H1 (cell line): ENCODE measurements at regions not wholly inside any gene's neighbourhood (a gene's known extent, or its start where the extent isn't known, plus 50 kb on each side); places are given as distances from the start of the nearest gene placed in this dataset.

Experiments
- CTCF ChIA-PET: fragments of 300-600 bp; sonication (Branson Sonifier 250); formaldehyde crosslinking; loops from one replicate; lab custom pipeline; 2021; ENCODE audit not compliant: partially characterized antibody; lab: Charles Lee
- POLR2A ChIA-PET: fragments of 300-600 bp; sonication (Branson Sonifier 250); formaldehyde crosslinking; loops from one replicate; lab custom pipeline; 2021; ENCODE audit warnings: inconsistent platforms; ENCODE audit not compliant: partially characterized antibody; lab: Charles Lee
- DNase-seq, 2 experiments: peaks; one replicate each; pipeline versions ENCODE4 v3.0.0 to v3.0.0-alpha.2; 2010 to 2022; ENCODE audit warnings: low spot score in 2 of 2, low read depth in 1 of 2, mixed read lengths in 1 of 2
- FAIRE-seq: peaks from 2 replicates; lab custom pipeline; 2011; peaks lifted over from hg19 to GRCh38; lab: Jason Lieb, UNC
- H2AFZ ChIP-seq: 2 replicates; pipeline ENCODE4 v1.8.1; 2012; ENCODE audit warnings: low read length, inconsistent platforms
- H2AK5ac ChIP-seq: 2 replicates; pipeline ENCODE4 v1.6.1; 2013; ENCODE audit warnings: low read depth, low read length
- H2BK120ac ChIP-seq: replicated peaks from 2 replicates; pipeline ENCODE3; 2013; ENCODE audit warnings: low read depth, low read length, inconsistent platforms
- H2BK12ac ChIP-seq: 2 replicates; pipeline ENCODE4 v1.6.1; 2013; ENCODE audit warnings: low read depth, low read length
- H2BK15ac ChIP-seq: 2 replicates; pipeline ENCODE4 v1.6.1; 2013; ENCODE audit warnings: low read length
- H2BK20ac ChIP-seq: 2 replicates; pipeline ENCODE4 v1.6.1; 2013; ENCODE audit warnings: low read length
- H2BK5ac ChIP-seq: 2 replicates; pipeline ENCODE4 v1.6.1; 2013; ENCODE audit warnings: low read depth, low read length
- H3K14ac ChIP-seq: 2 replicates; pipeline ENCODE4 v1.6.1; 2013; ENCODE audit warnings: inconsistent platforms; ENCODE audit not compliant: insufficient read length
- H3K18ac ChIP-seq: 2 replicates; pipeline ENCODE4 v1.6.1; 2013; ENCODE audit warnings: low read length; ENCODE audit errors: extremely low read depth
- H3K23ac ChIP-seq: 2 replicates; pipeline ENCODE4 v1.6.1; 2013; ENCODE audit warnings: inconsistent platforms; ENCODE audit not compliant: insufficient read length
- H3K23me2 ChIP-seq: 2 replicates; pipeline ENCODE4 v1.6.1; 2013; ENCODE audit warnings: low read depth, low read length
- H3K27ac ChIP-seq: 2 replicates; pipeline ENCODE4 v1.6.1; 2011; ENCODE audit warnings: low read depth, low read length, inconsistent platforms
- H3K27me3 ChIP-seq, 4 experiments: replicated peaks in 1 of 4; 1 replicate in 1 of 4; 2 replicates in 3 of 4; pipeline versions ENCODE4 v1.6.1 to v1.8.1; 2011 to 2013; ENCODE audit warnings: low read length in 3 of 4, mild to moderate bottlenecking in 3 of 4, inconsistent platforms in 2 of 4, mixed read lengths in 2 of 4, moderate library complexity in 1 of 4; ENCODE audit not compliant: control insufficient read depth in 3 of 4, insufficient read depth in 3 of 4; ENCODE audit errors: extremely low read depth in 1 of 4
- H3K36me3 ChIP-seq, 4 experiments: 2 replicates each; pipeline versions ENCODE4 v1.6.1 to v1.8.1; 2011 to 2013; ENCODE audit warnings: mild to moderate bottlenecking in 4 of 4, low read length in 3 of 4, moderate library complexity in 2 of 4, control low read depth in 1 of 4, inconsistent platforms in 1 of 4; ENCODE audit not compliant: insufficient read depth in 4 of 4, control insufficient read depth in 2 of 4
- H3K4ac ChIP-seq: replicated peaks from 2 replicates; pipeline ENCODE3; 2013; ENCODE audit warnings: low read length, low read depth, mixed read lengths, inconsistent platforms; ENCODE audit not compliant: insufficient read length
- H3K4me1 ChIP-seq, 4 experiments: replicated peaks in 1 of 4; 1 replicate in 1 of 4; 2 replicates in 3 of 4; pipeline versions ENCODE4 v1.6.1 to v1.8.1; 2011 to 2013; ENCODE audit warnings: low read length in 3 of 4, inconsistent platforms in 2 of 4, mixed read lengths in 1 of 4; ENCODE audit not compliant: insufficient read depth in 4 of 4, control insufficient read depth in 3 of 4
- H3K4me2 ChIP-seq, 2 experiments: 2 replicates each; pipeline versions ENCODE4 v1.6.1 to v1.8.1; 2011 to 2013; ENCODE audit warnings: low read depth in 2 of 2, low read length in 2 of 2, control low read depth in 1 of 2, inconsistent platforms in 1 of 2, mild to moderate bottlenecking in 1 of 2; ENCODE audit not compliant: insufficient read depth in 1 of 2
- H3K4me3 ChIP-seq, 4 experiments: fragments of 200-600, 300-600 bp in 1 of 4; sonication (generic), shearing (Covaris generic), sonication (Bioruptor Twin) in 1 of 4; 2 replicates each; pipeline versions ENCODE4 v1.5.1 to v1.8.1; 2011 to 2016; ENCODE audit warnings: low read length in 4 of 4, low read depth in 3 of 4, control low read depth in 2 of 4, inconsistent platforms in 2 of 4, mild to moderate bottlenecking in 2 of 4, mixed read lengths in 1 of 4, moderate library complexity in 1 of 4; ENCODE audit not compliant: insufficient read depth in 2 of 4; ENCODE audit errors: extremely low read depth in 1 of 4
- H3K56ac ChIP-seq: replicated peaks from 2 replicates; pipeline ENCODE3; 2013; ENCODE audit warnings: low read depth, mild to moderate bottlenecking, mixed read lengths, low read length, inconsistent platforms; ENCODE audit not compliant: insufficient read length
- H3K79me1 ChIP-seq: 2 replicates; pipeline ENCODE4 v1.6.1; 2013; ENCODE audit warnings: low read depth, low read length, control low read depth
- H3K79me2 ChIP-seq, 2 experiments: 2 replicates each; pipeline versions ENCODE4 v1.6.1 to v1.8.1; 2012 to 2013; ENCODE audit warnings: low read length in 2 of 2, mild to moderate bottlenecking in 2 of 2, inconsistent platforms in 1 of 2; ENCODE audit not compliant: insufficient read depth in 2 of 2, control insufficient read depth in 1 of 2
- H3K9ac ChIP-seq, 4 experiments: replicated peaks in 1 of 4; 1 replicate in 1 of 4; 2 replicates in 3 of 4; pipeline versions ENCODE4 v1.6.1 to v1.8.1; 2011 to 2013; ENCODE audit warnings: low read depth in 3 of 4, low read length in 3 of 4, control low read depth in 2 of 4, mild to moderate bottlenecking in 2 of 4, moderate library complexity in 2 of 4, inconsistent platforms in 1 of 4; ENCODE audit errors: extremely low read depth in 1 of 4
- H3K9me3 ChIP-seq, 2 experiments: 2 replicates each; pipeline versions ENCODE4 v1.6.1 to v1.8.1; 2012 to 2013; ENCODE audit warnings: mild to moderate bottlenecking in 2 of 2, moderate library complexity in 2 of 2, control low read depth in 1 of 2, inconsistent platforms in 1 of 2, low read depth in 1 of 2, low read length in 1 of 2, mixed read lengths in 1 of 2; ENCODE audit not compliant: insufficient read depth in 2 of 2
- H4K20me1 ChIP-seq, 2 experiments: replicated peaks in 1 of 2; 2 replicates each; pipeline versions ENCODE3 to v1.8.1; 2011 to 2013; ENCODE audit warnings: inconsistent platforms in 2 of 2, low read length in 2 of 2, mild to moderate bottlenecking in 1 of 2; ENCODE audit not compliant: insufficient read depth in 2 of 2, control insufficient read depth in 1 of 2
- H4K5ac ChIP-seq: 2 replicates; pipeline ENCODE4 v1.6.1; 2013; ENCODE audit warnings: low read length, low read depth, mixed read lengths, inconsistent platforms; ENCODE audit not compliant: insufficient read length
- H4K8ac ChIP-seq: 2 replicates; pipeline ENCODE4 v1.8.0; 2013; ENCODE audit warnings: mild to moderate bottlenecking, moderate library complexity, low read length, inconsistent platforms; ENCODE audit not compliant: insufficient read depth; ENCODE audit errors: extremely low read depth
- H4K91ac ChIP-seq: replicated peaks from 2 replicates; pipeline ENCODE3; 2013; ENCODE audit warnings: low read length, mixed read lengths, inconsistent platforms; ENCODE audit not compliant: insufficient read length
- BCL11A ChIP-seq, 2 experiments: IDR thresholded peaks; one replicate each; pipeline ENCODE4 v1.6.1; 2011; ENCODE audit warnings: low read depth in 2 of 2, low read length in 2 of 2, mild to moderate bottlenecking in 2 of 2
- CBX5 ChIP-seq: fragments of 300-800, 300-1000 bp; sonication (generic); IDR thresholded peaks from 2 replicates; pipeline ENCODE4 v1.7.1; 2016; ENCODE audit warnings: antibody characterized with exemption, low read length, low read depth
- EP300 ChIP-seq, 2 experiments: IDR thresholded peaks; 1 replicate in 1 of 2; 2 replicates in 1 of 2; pipeline ENCODE4 v1.6.1; 2011 to 2012; ENCODE audit warnings: low read depth in 2 of 2, low read length in 2 of 2, mild to moderate bottlenecking in 2 of 2, borderline replicate concordance in 1 of 2, inconsistent platforms in 1 of 2, moderate library complexity in 1 of 2
- FOSL1 ChIP-seq: IDR thresholded peaks from 2 replicates; pipeline ENCODE4 v1.6.1; 2011; ENCODE audit warnings: mild to moderate bottlenecking, low read depth, low read length, moderate library complexity; ENCODE audit not compliant: insufficient read depth
- GABPA ChIP-seq: IDR thresholded peaks from 2 replicates; pipeline ENCODE4 v1.6.1; 2011; ENCODE audit warnings: mild to moderate bottlenecking, low read length, moderate library complexity, borderline replicate concordance; ENCODE audit not compliant: insufficient read depth
- GTF2F1 ChIP-seq: IDR thresholded peaks from 2 replicates; pipeline ENCODE4 v1.6.1; 2012; ENCODE audit warnings: low read depth, low read length, improper control_type of control experiment, borderline replicate concordance
- HDAC6 ChIP-seq: IDR thresholded peaks from one replicate; pipeline ENCODE4 v1.7.1; 2012; ENCODE audit warnings: low read depth, mild to moderate bottlenecking, inconsistent platforms, low read length, moderate library complexity
- KDM1A ChIP-seq: fragments of 200-600, 300-600 bp; sonication (generic); IDR thresholded peaks from 2 replicates; pipeline ENCODE4 v1.7.1; 2016; ENCODE audit warnings: mild to moderate bottlenecking, low read length, borderline replicate concordance
- POU5F1 ChIP-seq: IDR thresholded peaks from 2 replicates; pipeline ENCODE4 v1.6.1; 2011; ENCODE audit warnings: low read depth, mild to moderate bottlenecking, low read length, moderate library complexity
- RFX5 ChIP-seq: IDR thresholded peaks from 2 replicates; pipeline ENCODE4 v1.6.1; 2011; ENCODE audit warnings: low read depth, low read length, improper control_type of control experiment, borderline replicate concordance
- RXRA ChIP-seq: IDR thresholded peaks from 2 replicates; pipeline ENCODE4 v1.6.1; 2011; ENCODE audit warnings: low read depth, mild to moderate bottlenecking, low read length, moderate library complexity; ENCODE audit not compliant: insufficient read depth
- SP1 ChIP-seq: IDR thresholded peaks from 2 replicates; pipeline ENCODE4 v1.6.1; 2011; ENCODE audit warnings: low read depth, low read length
- SP4 ChIP-seq: IDR thresholded peaks from 2 replicates; pipeline ENCODE4 v1.6.1; 2012; ENCODE audit warnings: low read length, inconsistent platforms
- SRF ChIP-seq: IDR thresholded peaks from 2 replicates; pipeline ENCODE4 v1.6.1; 2011; ENCODE audit warnings: mild to moderate bottlenecking, low read depth, low read length, moderate library complexity
- TEAD4 ChIP-seq: IDR thresholded peaks from 2 replicates; pipeline ENCODE4 v1.6.1; 2012; ENCODE audit warnings: low read depth, low read length, inconsistent platforms, mixed read lengths
- WGBS, 2 experiments: shearing (Covaris generic) in 1 of 2; methylation state at CpG; one replicate each; pipeline versions ENCODE4 v1.1.6 to v1.1.7; 2013 to 2015; ENCODE audit warnings: low lambda C conversion rate in 2 of 2, mixed read lengths in 2 of 2, inconsistent platforms in 1 of 2, low coverage in 1 of 2, missing lambda C conversion rate in 1 of 2; ENCODE audit not compliant: insufficient replicate concordance in 2 of 2, insufficient coverage in 1 of 2, insufficient read length in 1 of 2; ENCODE audit errors: extremely low coverage in 1 of 2, missing lambda C conversion rate in 1 of 2; 5-methylcytosine and 5-hydroxymethylcytosine counted together

DNA sequence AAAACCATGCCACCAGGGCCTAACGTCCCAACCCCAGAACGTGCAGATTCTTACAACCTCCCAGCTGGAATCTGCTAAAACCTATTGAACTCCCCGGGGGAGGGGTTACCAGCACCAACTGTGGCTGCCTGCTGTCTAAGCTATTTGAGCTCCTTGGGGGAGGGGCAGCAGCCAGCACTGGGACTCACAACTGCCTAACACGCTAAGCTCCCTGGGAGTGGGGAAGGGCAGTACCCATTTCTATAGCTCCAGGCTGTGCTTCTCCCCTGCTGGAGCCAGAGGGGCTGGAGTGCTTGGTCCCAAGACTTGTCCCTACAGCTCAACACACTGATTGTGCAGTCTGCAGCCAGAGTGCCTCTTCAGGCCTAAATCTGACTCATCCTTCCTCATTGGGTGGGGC, 459.8 kb upstream of the FGF16 start:
- H2AK5ac ChIP-seq, result no peak overlapping the region
- H4K20me1 ChIP-seq, result no peaks in the 10 kb centered on the region
- no peak overlapping the region for H3K9ac ChIP-seq
- no peak overlapping the region for H2AFZ ChIP-seq
- H2BK5ac ChIP-seq, result no peak overlapping the region
- no peaks in the 10 kb centered on the region for H3K36me3 ChIP-seq
- H4K91ac ChIP-seq, result no peak overlapping the region
- no peak overlapping the region for H3K23ac ChIP-seq
- no peak overlapping the region for H3K27ac ChIP-seq
- ChIA-PET CTCF (no interaction called here), POLR2A (no interaction called here)
- H3K4me3 ChIP-seq, result no peak overlapping the region
- no peaks in the 10 kb centered on the region for H3K4me1 ChIP-seq
- no peak overlapping the region for H2BK20ac ChIP-seq
- no peaks in the 10 kb centered on the region for H3K79me2 ChIP-seq
- no peaks in the 10 kb centered on the region for H3K79me1 ChIP-seq
- DNase-seq (no peak), FAIRE-seq (no peak)
- H4K8ac ChIP-seq, result no peak overlapping the region
- no peak overlapping the region for H3K14ac ChIP-seq
- no peak overlapping the region for H3K18ac ChIP-seq
- H2BK15ac ChIP-seq, result no peak overlapping the region
- H3K4me2 ChIP-seq, result no peak overlapping the region
- no peak overlapping the region for H3K56ac ChIP-seq
- no peaks in the 10 kb centered on the region for H3K23me2 ChIP-seq
- 81% methylated on average over 3 of the region's 4 CpGs; no CpG with 5 or more reads in 1 of the 2 experiments for WGBS, 2 experiments
- H4K5ac ChIP-seq, result no peak overlapping the region
- H2BK12ac ChIP-seq, result no peak overlapping the region
- H3K27me3 ChIP-seq, result no peaks in the 10 kb centered on the region
- H3K9me3 ChIP-seq, result no peaks in the 10 kb centered on the region
- no peak overlapping the region for H3K4ac ChIP-seq
- no peak overlapping the region for H2BK120ac ChIP-seq
- TF ChIP-seq KDM1A (no peak), HDAC6 (no peak), POU5F1 (no peak), SRF (no peak), SP4 (no peak), GABPA (no peak), CBX5 (no peak), TEAD4 (no peak), RXRA (no peak), RFX5 (no peak), GTF2F1 (no peak), FOSL1 (no peak), SP1 (no peak), EP300 (IDR thresholded peaks at IDR 0.05; ENCODE audit: borderline replicate concordance in 1 of 2, low read depth in 2 of 2, low read length in 2 of 2) (no peak), BCL11A (IDR thresholded peaks at IDR 0.05; ENCODE audit: low read depth in 2 of 2, low read length in 2 of 2) (no peak)
